ENCODE measurements at regions not wholly inside any gene's neighbourhood (a gene's known extent, or its start where the extent isn't known, plus 50 kb on each side); places are given as distances from the start of the nearest gene placed in this dataset.

DNA sequence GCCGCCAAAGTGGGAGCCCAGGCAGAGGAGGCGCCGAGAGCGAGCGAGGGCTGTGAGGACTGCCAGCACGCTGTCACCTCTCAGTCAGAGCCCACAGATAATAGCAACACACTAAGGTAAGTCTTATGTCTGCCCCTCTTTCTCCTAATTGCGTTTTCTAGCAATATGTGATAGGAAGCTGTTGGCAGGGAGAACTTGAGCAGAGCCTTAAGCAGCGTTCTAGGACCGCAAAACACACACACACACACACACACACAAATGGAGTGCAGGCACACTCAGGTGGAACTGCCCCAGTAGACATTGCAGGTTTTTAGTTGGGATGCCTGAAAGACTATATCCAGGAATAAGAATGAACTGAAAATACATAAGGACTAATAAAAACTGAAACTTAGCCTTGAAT lies 1188.5 kb downstream of the NXPH1 start:
- intact Hi-C loops (cut with DNase I) = no loop called here
- WGBS, 3 donors = 91 to 95% (median 93%) methylated on average over 9 of the region's 9 CpGs
- Histone ChIP-seq H3K36me3 (no peaks in the 10 kb centered on the region), H3K27ac (no peak overlapping the region), H3K27me3 (no peaks in the 10 kb centered on the region), H3K4me1 (ENCODE audit: insufficient read depth) (no peaks in the 10 kb centered on the region), H3K9me3 (no peaks in the 10 kb centered on the region), H3K4me3 (no peak overlapping the region)
- no peak for DNase-seq
- TF ChIP-seq EP300 (IDR thresholded peaks at IDR 0.05) (no peak), POLR2A (IDR thresholded peaks at IDR 0.05) (no peak)
- TF ChIP-seq, protein P1, sequence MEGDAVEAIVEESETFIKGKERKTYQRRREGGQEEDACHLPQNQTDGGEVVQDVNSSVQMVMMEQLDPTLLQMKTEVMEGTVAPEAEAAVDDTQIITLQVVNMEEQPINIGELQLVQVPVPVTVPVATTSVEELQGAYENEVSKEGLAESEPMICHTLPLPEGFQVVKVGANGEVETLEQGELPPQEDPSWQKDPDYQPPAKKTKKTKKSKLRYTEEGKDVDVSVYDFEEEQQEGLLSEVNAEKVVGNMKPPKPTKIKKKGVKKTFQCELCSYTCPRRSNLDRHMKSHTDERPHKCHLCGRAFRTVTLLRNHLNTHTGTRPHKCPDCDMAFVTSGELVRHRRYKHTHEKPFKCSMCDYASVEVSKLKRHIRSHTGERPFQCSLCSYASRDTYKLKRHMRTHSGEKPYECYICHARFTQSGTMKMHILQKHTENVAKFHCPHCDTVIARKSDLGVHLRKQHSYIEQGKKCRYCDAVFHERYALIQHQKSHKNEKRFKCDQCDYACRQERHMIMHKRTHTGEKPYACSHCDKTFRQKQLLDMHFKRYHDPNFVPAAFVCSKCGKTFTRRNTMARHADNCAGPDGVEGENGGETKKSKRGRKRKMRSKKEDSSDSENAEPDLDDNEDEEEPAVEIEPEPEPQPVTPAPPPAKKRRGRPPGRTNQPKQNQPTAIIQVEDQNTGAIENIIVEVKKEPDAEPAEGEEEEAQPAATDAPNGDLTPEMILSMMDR (IDR thresholded peaks at IDR 0.05) = no peak

DNA sequence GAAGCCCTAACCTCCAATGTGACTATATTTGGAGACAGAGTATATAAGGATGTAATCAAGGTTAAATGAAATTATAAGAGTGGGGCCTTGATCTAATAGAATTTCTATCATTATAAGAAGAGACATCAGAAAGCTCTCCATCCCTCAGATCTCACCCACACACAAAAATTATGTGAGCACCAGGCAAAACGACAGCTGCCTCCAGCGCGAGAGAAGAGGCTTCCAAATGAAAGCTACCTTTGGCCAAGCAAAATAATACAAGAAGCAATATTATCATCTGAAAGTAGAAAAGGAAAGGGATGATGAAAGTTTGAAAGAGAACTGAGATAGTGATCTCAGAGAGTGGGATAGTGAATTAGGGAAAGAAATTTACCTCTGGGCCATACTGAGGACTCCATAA lies 1192.5 kb downstream of the NXPH1 start:
- WGBS, 3 donors = 84 to 91% (median 88%) methylated on average over 3 of the region's 3 CpGs
- Histone ChIP-seq H3K36me3 (no peaks in the 10 kb centered on the region), H3K27ac (no peak overlapping the region), H3K4me3 (no peak overlapping the region), H3K4me1 (ENCODE audit: insufficient read depth) (no peaks in the 10 kb centered on the region), H3K27me3 (no peaks in the 10 kb centered on the region), H3K9me3 (no peaks in the 10 kb centered on the region)
- intact Hi-C loops (cut with DNase I) = no loop called here
- DNase-seq = no peak
- no peak for TF ChIP-seq EP300 (IDR thresholded peaks at IDR 0.05)
- TF ChIP-seq, protein P1 (IDR thresholded peaks at IDR 0.05) = no peak
- no peak for TF ChIP-seq POLR2A (IDR thresholded peaks at IDR 0.05)

DNA sequence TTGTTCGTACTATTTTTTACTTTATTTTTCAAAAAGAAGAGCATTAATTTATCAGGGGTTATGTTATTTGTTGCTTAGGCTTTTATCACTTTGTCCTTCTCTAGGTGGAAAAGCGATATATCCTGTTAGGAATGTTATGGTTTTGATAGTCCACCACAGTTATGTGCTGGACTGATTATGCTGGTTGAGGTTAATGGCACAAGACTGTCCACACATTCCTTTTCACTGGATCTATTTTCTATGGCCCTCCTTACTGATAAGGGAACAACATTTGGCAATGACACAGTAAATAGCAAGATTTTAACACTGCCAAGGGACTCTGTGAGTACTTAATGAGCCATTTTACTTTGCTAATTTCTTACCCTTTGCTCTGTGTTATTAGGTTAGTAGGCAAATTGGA lies 1212.3 kb downstream of the NXPH1 start:
- Histone ChIP-seq H3K9me3 (no peaks in the 10 kb centered on the region), H3K4me3 (no peak overlapping the region), H3K36me3 (no peaks in the 10 kb centered on the region), H3K27ac (no peak overlapping the region), H3K4me1 (ENCODE audit: insufficient read depth) (no peaks in the 10 kb centered on the region), H3K27me3 (no peaks in the 10 kb centered on the region)
- intact Hi-C loops (cut with DNase I) = no loop called here
- 12 to 24% (median 20%) methylated on average over 2 of the region's 2 CpGs for WGBS, 3 donors
- TF ChIP-seq, protein P1 (IDR thresholded peaks at IDR 0.05) = no peak
- TF ChIP-seq POLR2A (IDR thresholded peaks at IDR 0.05) (no peak), EP300 (IDR thresholded peaks at IDR 0.05) (no peak)
- no peak for DNase-seq

DNA sequence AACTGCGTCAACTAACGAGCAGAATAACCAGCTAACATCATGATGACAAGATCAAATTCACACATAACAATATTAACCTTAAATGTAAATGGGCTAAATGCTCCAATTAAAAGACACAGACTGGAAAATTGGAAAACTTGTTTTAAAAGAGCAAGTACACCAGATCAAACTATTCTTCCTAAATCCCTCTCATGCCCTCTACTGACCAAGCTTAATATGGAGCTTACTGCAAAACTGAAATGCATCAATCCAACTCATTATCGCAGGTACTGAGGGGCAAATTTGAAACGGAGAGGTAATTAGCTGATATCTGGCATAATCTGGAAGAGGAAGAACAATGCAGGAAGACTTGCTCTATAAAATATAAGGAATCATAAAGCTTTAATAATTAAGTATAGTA lies 1223.8 kb downstream of the NXPH1 start:
- Histone ChIP-seq H3K36me3 (no peaks in the 10 kb centered on the region), H3K4me1 (ENCODE audit: insufficient read depth) (no peaks in the 10 kb centered on the region), H3K9me3 (no peaks in the 10 kb centered on the region), H3K27me3 (no peaks in the 10 kb centered on the region), H3K4me3 (no peak overlapping the region), H3K27ac (no peak overlapping the region)
- TF ChIP-seq POLR2A (IDR thresholded peaks at IDR 0.05) = no peak
- TF ChIP-seq EP300 (IDR thresholded peaks at IDR 0.05) = no peak
- TF ChIP-seq, protein P1 (IDR thresholded peaks at IDR 0.05) = no peak
- intact Hi-C loops (cut with DNase I) = no loop called here
- no peak for DNase-seq
- WGBS, 3 donors = 87 to 93% (median 92%) methylated on average over 4 of the region's 4 CpGs
